ENCODE measurements at regions not wholly inside any gene's neighbourhood (a gene's known extent, or its start where the extent isn't known, plus 50 kb on each side); places are given as distances from the start of the nearest gene placed in this dataset.

DNA sequence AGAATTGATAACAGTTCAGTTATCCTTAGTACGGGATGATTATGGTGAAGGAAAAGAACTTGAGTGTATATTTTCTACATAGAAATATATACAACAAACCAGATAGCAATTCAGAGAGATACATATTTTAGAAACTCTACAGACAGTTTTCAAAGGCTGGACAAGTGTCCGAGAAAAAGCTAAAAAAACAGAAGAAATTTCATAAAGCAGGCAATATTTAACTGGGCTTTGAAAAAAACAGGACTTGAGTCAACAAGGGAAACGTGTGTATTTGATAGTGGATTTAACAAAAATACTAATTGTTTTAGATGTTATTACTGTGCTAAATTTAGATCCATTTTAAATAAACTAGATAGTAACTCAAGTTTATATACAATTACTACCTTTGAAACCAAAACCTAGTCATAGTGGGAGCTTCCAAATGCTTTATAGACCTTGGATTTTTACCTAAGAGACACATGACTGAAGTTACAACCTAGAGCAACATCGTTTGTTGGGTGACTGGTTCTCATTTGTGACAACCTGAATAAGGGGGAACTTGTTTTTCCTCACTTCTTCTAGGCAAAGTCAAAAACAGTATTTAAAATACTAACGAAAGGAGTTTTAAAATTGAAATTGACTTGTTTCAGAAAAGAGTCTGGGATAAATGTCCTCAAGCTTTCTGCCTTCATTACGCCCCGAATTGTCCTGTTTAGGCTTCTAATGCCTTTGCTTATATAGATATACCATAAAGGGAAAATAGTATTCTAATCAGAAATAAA lies 116.7 kb upstream of the PRSS16 start:
- TF ChIP-seq CTCF (IDR thresholded peaks at IDR 0.05) = no peak
- TF ChIP-seq POLR2A (IDR thresholded peaks at IDR 0.05) = no peak

All from esophagus squamous epithelium (tissue), 4 donors.